GM12864 (cell line): ENCODE measurements at regions not wholly inside any gene's neighbourhood (a gene's known extent, or its start where the extent isn't known, plus 50 kb on each side); places are given as distances from the start of the nearest gene placed in this dataset.

Source experiments
- DNase-seq: peaks from one replicate; pipeline ENCODE4 v3.0.0-alpha.2; 2011; ENCODE audit warnings: low read depth
- H3K4me3 ChIP-seq: 2 replicates; pipeline ENCODE4 v1.5.1; 2011; ENCODE audit warnings: mild to moderate bottlenecking, low read depth, low read length, control low read depth
- CTCF ChIP-seq: IDR thresholded peaks from 2 replicates; pipeline ENCODE4 v1.5.1; 2011; ENCODE audit warnings: low read depth, mild to moderate bottlenecking, moderate library complexity, low read length, control low read depth, inconsistent platforms; ENCODE audit errors: missing control alignments

- no peak for DNase-seq
- H3K4me3 ChIP-seq = no peak overlapping the region
- no peak for TF ChIP-seq CTCF
Observed at GRCh38 chr7:35424440-35424839, 170.5 kb upstream of the TBX20 start.

- TF ChIP-seq CTCF = no peak
- H3K4me3 ChIP-seq = no peak overlapping the region
- DNase-seq = no peak
Observed at GRCh38 chr7:35422715-35423114, 168.8 kb upstream of the TBX20 start.

- no peak for TF ChIP-seq CTCF
- DNase-seq = no peak
Observed at GRCh38 chr7:35420656-35421055, 166.8 kb upstream of the TBX20 start.

GRCh38 chr7:35419391-35419755, 165.5 kb upstream of the TBX20 start:
- no peak overlapping the region for H3K4me3 ChIP-seq
- TF ChIP-seq CTCF = no peak
- DNase-seq = no peak

More at GRCh38 chr7:35420656-35421055, 166.8 kb upstream of the TBX20 start:
- H3K4me3 ChIP-seq = no peak overlapping the region

- DNase-seq = no peak
- no peak overlapping the region for H3K4me3 ChIP-seq
- no peak for TF ChIP-seq CTCF
Observed at GRCh38 chr7:35418716-35419390, 165.0 kb upstream of the TBX20 start.

GRCh38 chr7:35416568-35416967, 162.7 kb upstream of the TBX20 start:
- DNase-seq = no peak
- no peak for TF ChIP-seq CTCF
- no peak overlapping the region for H3K4me3 ChIP-seq

- no peak for TF ChIP-seq CTCF
- no peak overlapping the region for H3K4me3 ChIP-seq
- DNase-seq = no peak
Observed at GRCh38 chr7:35415411-35415822, 161.5 kb upstream of the TBX20 start.
